Kidney (tissue), 13 donors: ENCODE measurements at regions not wholly inside any gene's neighbourhood (a gene's known extent, or its start where the extent isn't known, plus 50 kb on each side); places are given as distances from the start of the nearest gene placed in this dataset.
"Not testable (repeated sequence)": the region's sequence is repeated elsewhere in the genome, so short reads cannot be mapped to it uniquely, and the experiment has no call there.

Source experiments
- DNase-seq, 5 donors: peaks; one replicate each; pipeline ENCODE4 v3.0.0-alpha.2; 2013 to 2020
- FAIRE-seq: peaks from 2 replicates; lab custom pipeline; 2012; peaks lifted over from hg19 to GRCh38; lab: Jason Lieb, UNC
- H3K27ac ChIP-seq, 2 donors: one replicate each; pipeline ENCODE4 v1.7.0; 2013; ENCODE audit warnings: low read depth in 2 of 2, low read length in 2 of 2, inconsistent platforms in 1 of 2
- H3K27me3 ChIP-seq: one replicate; pipeline ENCODE4 v1.7.1; 2013; ENCODE audit warnings: low read length, inconsistent platforms; ENCODE audit not compliant: control insufficient read depth, insufficient read depth
- H3K36me3 ChIP-seq, 3 donors: one replicate each; pipeline versions ENCODE4 v1.7.0 to v1.7.1; 2013; ENCODE audit warnings: low read length in 3 of 3, control low read depth in 1 of 3, inconsistent platforms in 1 of 3; ENCODE audit not compliant: insufficient read depth in 3 of 3, control insufficient read depth in 2 of 3
- H3K4me1 ChIP-seq, 3 donors: one replicate each; pipeline versions ENCODE4 v1.7.0 to v1.7.1; 2013; ENCODE audit warnings: low read length in 3 of 3, inconsistent platforms in 1 of 3, low read depth in 1 of 3; ENCODE audit not compliant: control insufficient read depth in 2 of 3, insufficient read depth in 2 of 3
- H3K4me3 ChIP-seq, 3 donors: one replicate each; pipeline versions ENCODE4 v1.7.0 to v1.8.1; 2013; ENCODE audit warnings: low read length in 3 of 3, control low read depth in 1 of 3, inconsistent platforms in 1 of 3
- H3K9ac ChIP-seq, 3 donors: one replicate each; pipeline versions ENCODE4 v1.7.0 to v1.7.1; 2013; ENCODE audit warnings: low read length in 3 of 3, control low read depth in 1 of 3, inconsistent platforms in 1 of 3
- H3K9me3 ChIP-seq, 3 donors: one replicate each; pipeline versions ENCODE4 v1.7.0 to v1.7.1; 2013; ENCODE audit warnings: low read length in 3 of 3, control low read depth in 1 of 3, inconsistent platforms in 1 of 3; ENCODE audit not compliant: control insufficient read depth in 2 of 3, insufficient read depth in 1 of 3
- CTCF ChIP-seq: IDR thresholded peaks from 3 replicates; pipeline ENCODE4 v1.5.1; 2012; ENCODE audit warnings: mild to moderate bottlenecking, moderate library complexity, borderline replicate concordance; ENCODE audit not compliant: insufficient read depth; ENCODE audit errors: extremely low read depth
- intact Hi-C: fragments of 100-400 bp; cut with DNase I; formaldehyde crosslinking; loops from one replicate; pipeline ENCODE4 v1.11.1; 2022
- donor health status: control.
- donor health status: control.
- donor health status: control.
- donor health status: control.
- donor health status: control.
- donor health status: DM: yes; HTN: yes; CAD: no.
- donor health status: Normal renal cell carcinoma (clear cell type).

- Histone ChIP-seq H3K4me1 (no peaks in the 10 kb centered on the region), H3K4me3 (no peak overlapping the region), H3K9me3 (no peaks in the 10 kb centered on the region), H3K9ac (no peak overlapping the region), H3K27ac (no peak overlapping the region), H3K36me3 (no peaks in the 10 kb centered on the region), H3K27me3 (no peaks in the 10 kb centered on the region)
- no peak for TF ChIP-seq CTCF
- FAIRE-seq, result no peak
- intact Hi-C loops, result no loop called here
- DNase-seq, result no peak
These were observed 113.0 kb downstream of the UFM1 start for GRCh38 chr13:38462605-38463004.

GRCh38 chr13:38463048-38463447, 113.4 kb downstream of the UFM1 start:
- no peaks in the 10 kb centered on the region for H3K4me1 ChIP-seq
- DNase-seq, result no peak
- H3K9ac ChIP-seq, result no peak overlapping the region
- TF ChIP-seq CTCF, result no peak
- no peak for FAIRE-seq
- no peaks in the 10 kb centered on the region for H3K9me3 ChIP-seq
- H3K36me3 ChIP-seq, result no peaks in the 10 kb centered on the region
- intact Hi-C loops, result no loop called here
- no peak overlapping the region for H3K27ac ChIP-seq
- H3K27me3 ChIP-seq, result no peaks in the 10 kb centered on the region
- no peak overlapping the region for H3K4me3 ChIP-seq

- H3K36me3 ChIP-seq, H3K4me3 ChIP-seq, FAIRE-seq, intact Hi-C loops, H3K27me3 ChIP-seq, H3K27ac ChIP-seq, H3K9ac ChIP-seq, H3K9me3 ChIP-seq, H3K4me1 ChIP-seq: not testable (repeated sequence)
- peak in 1 of 5 donors; percentile 59 for DNase-seq
These were observed 122.8 kb downstream of the UFM1 start for GRCh38 chr13:38472411-38472810.

GRCh38 chr13:38473305-38473704, 123.7 kb downstream of the UFM1 start:
- H3K4me3 ChIP-seq, result no peak overlapping the region
- intact Hi-C loops, result no loop called here
- no peaks in the 10 kb centered on the region for H3K27me3 ChIP-seq
- H3K27ac ChIP-seq, result no peak overlapping the region
- no peaks in the 10 kb centered on the region for H3K9me3 ChIP-seq
- no peaks in the 10 kb centered on the region for H3K4me1 ChIP-seq
- H3K9ac ChIP-seq, result no peak overlapping the region
- DNase-seq, result no peak
- no peak for FAIRE-seq
- no peaks in the 10 kb centered on the region for H3K36me3 ChIP-seq
- no peak for TF ChIP-seq CTCF
